LNCAP (cell line): ENCODE measurements at regions not wholly inside any gene's neighbourhood (a gene's known extent, or its start where the extent isn't known, plus 50 kb on each side); places are given as distances from the start of the nearest gene placed in this dataset.

Experiments used
- CTCF ChIP-seq: fragments of 450-650 bp; IDR thresholded peaks from 2 replicates; pipeline ENCODE4 v1.5.1; 2017; ENCODE audit warnings: mild to moderate bottlenecking

- TF ChIP-seq CTCF = no peak
These were observed 443.4 kb downstream of the NTRK2 start for GRCh38 chr9:85112933-85113418.

- no peak for TF ChIP-seq CTCF
These were observed 442.9 kb downstream of the NTRK2 start for GRCh38 chr9:85112391-85112790.

GRCh38 chr9:85108746-85109145 is 439.2 kb downstream of the NTRK2 start:
- no peak for TF ChIP-seq CTCF

GRCh38 chr9:85108229-85108628 is 438.7 kb downstream of the NTRK2 start:
- TF ChIP-seq CTCF = no peak

- no peak for TF ChIP-seq CTCF
These were observed 419.9 kb downstream of the NTRK2 start for GRCh38 chr9:85089188-85089969.

- no peak for TF ChIP-seq CTCF
These were observed 412.4 kb downstream of the NTRK2 start for GRCh38 chr9:85081963-85082362.

- TF ChIP-seq CTCF = no peak
These were observed 409.8 kb downstream of the NTRK2 start for GRCh38 chr9:85079349-85079748.
